ENCODE measurements at regions not wholly inside any gene's neighbourhood (a gene's known extent, or its start where the extent isn't known, plus 50 kb on each side); places are given as distances from the start of the nearest gene placed in this dataset.
"Not testable (repeated sequence)": the region's sequence is repeated elsewhere in the genome, so short reads cannot be mapped to it uniquely, and the experiment has no call there.

- DNase-seq, result no peak
- H3K4me1 Mint-ChIP-seq (ENCODE audit: low read depth, unreplicated experiment), result no peaks in the 10 kb centered on the region
- no peak for TF ChIP-seq CTCF (IDR thresholded peaks at IDR 0.05; ENCODE audit: partially characterized antibody, unreplicated experiment)
- H3K36me3 Mint-ChIP-seq (ENCODE audit: unreplicated experiment), result no peaks in the 10 kb centered on the region
- H3K27ac Mint-ChIP-seq (ENCODE audit: unreplicated experiment), result no peak overlapping the region
- H3K27me3 Mint-ChIP-seq (ENCODE audit: unreplicated experiment), result no peaks in the 10 kb centered on the region
- H3K9me3 Mint-ChIP-seq (ENCODE audit: unreplicated experiment), result peaks cover 3% of the 10 kb centered on the region
- H3K4me3 Mint-ChIP-seq (ENCODE audit: unreplicated experiment), result no peak overlapping the region
These were observed 106.9 kb upstream of the ST8SIA4 start for GRCh38 chr5:101009758-101010519.

DNA sequence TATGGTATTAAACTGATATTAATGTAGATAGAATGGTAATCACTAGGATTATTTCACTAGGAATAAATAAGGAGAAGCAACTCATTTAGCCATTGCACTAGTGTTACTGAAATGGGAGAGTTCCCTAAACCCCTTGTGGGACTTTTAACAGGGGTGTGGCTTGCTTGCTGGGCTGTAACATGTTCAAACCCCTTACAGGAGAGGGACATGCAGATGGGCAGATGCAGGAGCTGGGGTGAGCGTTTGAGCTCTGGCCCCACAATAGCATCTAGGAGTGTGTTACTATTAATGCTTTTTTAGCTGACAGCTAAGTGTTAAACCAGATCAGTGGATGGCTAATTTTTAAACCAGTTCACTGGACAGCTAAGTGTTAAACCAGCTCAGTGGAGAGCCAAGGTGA, 89.3 kb upstream of the ST8SIA4 start:
- TF ChIP-seq CTCF (IDR thresholded peaks at IDR 0.05; ENCODE audit: partially characterized antibody, unreplicated experiment), result no peak
- Mint-ChIP-seq H3K4me3 (ENCODE audit: unreplicated experiment) (no peak overlapping the region), H3K36me3 (ENCODE audit: unreplicated experiment) (no peaks in the 10 kb centered on the region), H3K4me1 (ENCODE audit: low read depth, unreplicated experiment) (no peaks in the 10 kb centered on the region), H3K27me3 (ENCODE audit: unreplicated experiment) (peaks cover 3% of the 10 kb centered on the region), H3K9me3 (ENCODE audit: unreplicated experiment) (no peaks in the 10 kb centered on the region), H3K27ac (ENCODE audit: unreplicated experiment) (no peak overlapping the region)
- no peak for DNase-seq

- not testable (repeated sequence) for H3K36me3 Mint-ChIP-seq (ENCODE audit: unreplicated experiment); H3K4me3 Mint-ChIP-seq (ENCODE audit: unreplicated experiment); DNase-seq; H3K27me3 Mint-ChIP-seq (ENCODE audit: unreplicated experiment); H3K9me3 Mint-ChIP-seq (ENCODE audit: unreplicated experiment); H3K4me1 Mint-ChIP-seq (ENCODE audit: low read depth, unreplicated experiment); H3K27ac Mint-ChIP-seq (ENCODE audit: unreplicated experiment)
These were observed 80.5 kb upstream of the ST8SIA4 start for GRCh38 chr5:100983601-100984000.

GRCh38 chr5:100974082-100974481, 71.0 kb upstream of the ST8SIA4 start:
- TF ChIP-seq CTCF (IDR thresholded peaks at IDR 0.05; ENCODE audit: partially characterized antibody, unreplicated experiment), result no peak
- no peak for DNase-seq
- Mint-ChIP-seq H3K9me3 (ENCODE audit: unreplicated experiment) (no peaks in the 10 kb centered on the region), H3K27ac (ENCODE audit: unreplicated experiment) (no peak overlapping the region), H3K4me1 (ENCODE audit: low read depth, unreplicated experiment) (no peaks in the 10 kb centered on the region), H3K36me3 (ENCODE audit: unreplicated experiment) (no peaks in the 10 kb centered on the region), H3K4me3 (ENCODE audit: unreplicated experiment) (no peak overlapping the region), H3K27me3 (ENCODE audit: unreplicated experiment) (no peaks in the 10 kb centered on the region)

DNA sequence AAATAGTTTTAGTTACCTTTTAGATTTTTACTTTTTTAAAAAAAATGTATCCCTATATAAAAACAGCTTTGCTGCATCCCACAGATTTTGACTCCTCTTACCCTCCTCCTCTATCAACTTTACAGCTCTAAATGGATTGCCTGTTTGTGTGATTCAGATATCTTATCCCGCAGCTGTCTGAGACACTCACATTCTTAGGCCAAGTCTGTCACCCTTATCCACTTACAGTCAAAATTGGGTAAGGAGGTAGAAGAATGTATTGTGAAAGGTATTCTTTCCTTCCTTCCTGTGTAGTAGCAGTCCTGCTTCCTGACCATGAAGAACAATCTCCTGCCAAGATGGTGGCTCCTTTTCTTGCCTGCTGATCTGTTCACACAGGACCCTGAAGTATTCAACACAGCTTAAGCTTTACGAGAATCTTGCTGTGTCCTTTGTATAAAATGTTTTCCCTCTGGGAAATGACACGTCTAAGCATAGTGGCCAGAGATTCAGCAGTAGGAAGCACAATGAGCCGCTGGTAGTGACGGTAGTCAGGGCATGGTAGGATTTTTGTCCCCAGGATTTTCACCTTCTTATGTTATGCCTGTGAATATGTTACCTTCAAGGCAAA, 67.7 kb upstream of the ST8SIA4 start:
- Mint-ChIP-seq H3K9me3 (ENCODE audit: unreplicated experiment) (no peaks in the 10 kb centered on the region), H3K27ac (ENCODE audit: unreplicated experiment) (no peak overlapping the region), H3K36me3 (ENCODE audit: unreplicated experiment) (no peaks in the 10 kb centered on the region), H3K4me3 (ENCODE audit: unreplicated experiment) (no peak overlapping the region), H3K4me1 (ENCODE audit: low read depth, unreplicated experiment) (no peaks in the 10 kb centered on the region), H3K27me3 (ENCODE audit: unreplicated experiment) (no peaks in the 10 kb centered on the region)
- DNase-seq, result no peak
- no peak for TF ChIP-seq CTCF (IDR thresholded peaks at IDR 0.05; ENCODE audit: partially characterized antibody, unreplicated experiment)

Data from glutamatergic neuron (in vitro differentiated cells).